ENCODE measurements at regions not wholly inside any gene's neighbourhood (a gene's known extent, or its start where the extent isn't known, plus 50 kb on each side); places are given as distances from the start of the nearest gene placed in this dataset.
"Not testable (repeated sequence)": the region's sequence is repeated elsewhere in the genome, so short reads cannot be mapped to it uniquely, and the experiment has no call there.

DNA sequence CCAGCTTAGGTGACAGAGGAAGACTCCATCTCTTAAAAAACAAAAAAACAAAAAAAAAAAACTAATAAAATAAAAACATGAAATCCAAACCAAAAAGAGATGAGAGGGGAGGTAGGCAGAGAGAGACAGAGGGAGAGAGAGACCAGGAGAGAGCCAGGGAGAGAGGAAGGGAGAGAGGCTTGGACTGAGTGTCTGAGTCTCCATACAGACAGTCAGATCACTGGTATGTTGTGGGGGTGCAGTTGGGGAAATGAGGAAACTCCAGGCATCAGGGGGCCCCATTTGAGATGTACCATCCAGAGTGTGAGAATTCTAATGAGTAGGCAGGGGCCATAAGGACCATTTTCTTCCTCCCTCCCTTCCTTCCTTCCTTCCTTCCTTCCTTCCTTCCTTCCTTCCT lies 53.1 kb upstream of the SEPTIN5 start:
- Histone ChIP-seq H3K9me3 (replicated peaks in 1 of 11) (no peaks in the 10 kb centered on the region), H3K27ac (peak overlapping the region in 2 of 11 experiments; percentile 38 to 40; a peak in 2 of 22 replicates), H3K36me3 (no peaks in the 10 kb centered on the region), H4K20me1 (no peaks in the 10 kb centered on the region), H3K4me1 (peaks cover 13 to 58% (median 44%) of the 10 kb centered on the region in 10 experiments), H3K4me3 (no peak overlapping the region), H3K4me2 (peak overlapping the region in 7 of 11 experiments; percentile 3 to 43 (median 35); a peak in 9 of 22 replicates), H3K27me3 (no peaks in the 10 kb centered on the region), H3K9ac (no peak overlapping the region)
- no peak for TF ChIP-seq Cebpa-rat (IDR thresholded peaks at IDR 0.05)

- H4K20me1 ChIP-seq; H3K27me3 ChIP-seq; H3K9me3 ChIP-seq (replicated peaks in 1 of 11); H3K36me3 ChIP-seq; H3K4me3 ChIP-seq: not testable (repeated sequence)
- peak overlapping the region in 1 of 11 experiments; percentile 44; a peak in 1 of 22 replicates for H3K9ac ChIP-seq
- H3K27ac ChIP-seq = peak overlapping the region in 3 of 11 experiments; percentile 64 to 75 (median 68); a peak in 5 of 22 replicates
- H3K4me2 ChIP-seq = peak overlapping the region in 6 of 11 experiments; percentile 18 to 89 (median 84); a peak in 7 of 22 replicates
- H3K4me1 ChIP-seq = peaks cover 13 to 67% (median 51%) of the 10 kb centered on the region in 10 experiments
These were observed 52.1 kb upstream of the SEPTIN5 start for GRCh38 chr22:19662049-19662684.

DNA sequence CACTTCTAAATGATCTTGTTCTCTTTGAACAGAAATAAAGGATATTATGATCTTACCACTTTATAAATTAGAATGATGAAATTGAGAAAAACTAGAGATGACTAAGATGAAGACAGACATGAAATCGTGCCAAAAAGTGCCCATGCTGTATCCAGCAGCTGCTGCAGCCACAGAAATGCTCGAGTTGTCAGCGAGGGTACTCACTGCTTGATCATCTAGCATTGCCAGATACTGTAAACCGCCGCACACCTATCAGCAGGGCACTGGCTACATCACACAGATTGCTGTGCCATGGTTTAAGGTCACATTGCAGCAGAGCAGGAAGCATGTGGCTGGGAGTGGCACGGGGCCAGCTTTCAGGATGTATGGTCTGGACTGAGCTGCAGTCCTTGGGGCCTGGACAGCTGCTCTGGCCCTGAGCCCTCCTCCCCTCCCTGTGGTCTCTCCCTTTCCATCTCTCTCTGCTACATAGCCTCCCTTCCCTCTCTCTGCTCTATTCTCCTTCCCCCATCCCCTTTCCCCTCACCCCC lies 51.0 kb upstream of the SEPTIN5 start:
- Histone ChIP-seq H4K20me1 (no peaks in the 10 kb centered on the region), H3K9me3 (replicated peaks in 1 of 11) (no peaks in the 10 kb centered on the region), H3K9ac (peak overlapping the region in 6 of 11 experiments; percentile 29 to 65 (median 56); a peak in 7 of 22 replicates), H3K4me3 (no peak overlapping the region), H3K27ac (peak overlapping the region in 7 of 11 experiments; percentile 2 to 75 (median 62); a peak in 9 of 22 replicates), H3K36me3 (no peaks in the 10 kb centered on the region), H3K27me3 (no peaks in the 10 kb centered on the region), H3K4me1 (peaks cover 13 to 67% (median 51%) of the 10 kb centered on the region in 10 experiments), H3K4me2 (peak overlapping the region; percentile 56 to 89 (median 78))
- TF ChIP-seq Cebpa-rat (IDR thresholded peaks at IDR 0.05) = no peak

DNA sequence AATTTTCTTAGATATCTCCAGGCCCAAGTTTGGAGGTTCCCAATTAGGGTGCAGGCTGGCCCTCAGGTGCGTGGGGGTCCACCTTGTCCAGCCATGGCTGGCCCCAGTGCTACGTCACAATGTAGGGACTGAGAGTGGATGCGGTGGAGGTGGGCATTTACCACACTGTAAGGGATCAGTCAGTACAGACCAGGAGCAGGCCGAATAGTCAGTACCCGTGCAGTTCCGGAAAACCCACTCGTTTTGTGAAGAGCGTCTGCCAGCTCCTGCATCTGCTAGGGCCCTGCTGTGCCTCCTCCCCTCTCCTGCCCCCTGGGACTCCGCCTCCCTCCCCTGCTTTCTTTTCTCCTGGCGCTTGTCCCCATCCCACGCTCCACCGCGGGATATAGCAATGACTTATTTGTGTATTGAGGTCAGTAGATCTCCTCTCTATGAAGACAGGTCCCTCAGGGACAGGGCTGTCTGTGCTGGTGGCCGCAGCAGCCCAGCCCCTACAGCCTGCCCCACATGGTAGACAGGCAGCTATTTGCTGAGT lies 50.4 kb upstream of the SEPTIN5 start:
- Histone ChIP-seq H3K9ac (peak overlapping the region in 6 of 11 experiments; percentile 29 to 65 (median 56); a peak in 6 of 22 replicates), H3K27me3 (no peaks in the 10 kb centered on the region), H3K9me3 (replicated peaks in 1 of 11) (no peaks in the 10 kb centered on the region), H3K36me3 (no peaks in the 10 kb centered on the region), H3K27ac (peak overlapping the region in 7 of 11 experiments; percentile 2 to 75 (median 62); a peak in 10 of 22 replicates), H3K4me2 (peak overlapping the region; percentile 56 to 89 (median 78)), H3K4me3 (no peak overlapping the region), H4K20me1 (no peaks in the 10 kb centered on the region), H3K4me1 (peaks cover 13 to 67% (median 51%) of the 10 kb centered on the region in 10 experiments)
- no peak for TF ChIP-seq Cebpa-rat (IDR thresholded peaks at IDR 0.05)

- Histone ChIP-seq H3K27me3 (no peaks in the 10 kb centered on the region), H4K20me1 (no peaks in the 10 kb centered on the region), H3K36me3 (no peaks in the 10 kb centered on the region), H3K9me3 (replicated peaks in 1 of 11) (no peaks in the 10 kb centered on the region), H3K4me3 (no peak overlapping the region), H3K9ac (peak overlapping the region in 2 of 11 experiments; percentile 56 to 65; a peak in 1 of 22 replicates), H3K27ac (peak overlapping the region in 4 of 11 experiments; percentile 62 to 75 (median 66); a peak in 6 of 22 replicates), H3K4me2 (peak overlapping the region; percentile 56 to 89 (median 78); a peak in 18 of 22 replicates), H3K4me1 (peaks cover 13 to 67% (median 51%) of the 10 kb centered on the region in 10 experiments)
- TF ChIP-seq Cebpa-rat (IDR thresholded peaks at IDR 0.05) = no peak
These were observed 49.9 kb upstream of the SEPTIN5 start for GRCh38 chr22:19664406-19664805.
